AG04449 (cell line): ENCODE measurements at regions not wholly inside any gene's neighbourhood (a gene's known extent, or its start where the extent isn't known, plus 50 kb on each side); places are given as distances from the start of the nearest gene placed in this dataset.
"Not testable (repeated sequence)": the region's sequence is repeated elsewhere in the genome, so short reads cannot be mapped to it uniquely, and the experiment has no call there.

Experiments
- CTCF ChIA-PET: fragments of 350-600 bp; formaldehyde crosslinking; extraction: SDS; loops from one replicate; lab custom pipeline; 2021; ENCODE audit warnings: antibody characterized with exemption; lab: Yijun Ruan, JAX
- POLR2A ChIA-PET: fragments of 400-600, 350-600 bp; formaldehyde crosslinking; extraction: SDS; loops from one replicate; lab custom pipeline; 2020; ENCODE audit warnings: antibody characterized with exemption, inconsistent platforms; lab: Yijun Ruan, JAX
- DNase-seq: peaks from one replicate; pipeline ENCODE4 v3.0.0-alpha.2; 2010; ENCODE audit warnings: low read depth, low spot score
- H3K4me3 ChIP-seq: 2 replicates; pipeline ENCODE4 v1.5.1; 2011; ENCODE audit warnings: low read depth, mild to moderate bottlenecking, control low read depth, low read length
- CTCF ChIP-seq: IDR thresholded peaks from one replicate; pipeline ENCODE4 v1.5.1; 2011; ENCODE audit warnings: mild to moderate bottlenecking, moderate library complexity, low read length, control low read depth, inconsistent platforms; ENCODE audit not compliant: insufficient read depth; ENCODE audit errors: missing control alignments

GRCh38 chr19:28703400-28703956 is 509.5 kb downstream of the UQCRFS1 start:
- ChIA-PET POLR2A (no interaction called here), CTCF (no interaction called here)
- DNase-seq: no peak
- TF ChIP-seq CTCF: no peak
- no peak overlapping the region for H3K4me3 ChIP-seq

- no peak for TF ChIP-seq CTCF
- ChIA-PET CTCF (no interaction called here), POLR2A (no interaction called here)
- peak; percentile 28 for DNase-seq
- no peak overlapping the region for H3K4me3 ChIP-seq
Observed at GRCh38 chr19:28701491-28701890, 511.5 kb downstream of the UQCRFS1 start.

GRCh38 chr19:28700176-28700575 is 512.8 kb downstream of the UQCRFS1 start:
- POLR2A ChIA-PET: no interaction called here
- no peak overlapping the region for H3K4me3 ChIP-seq
- DNase-seq: no peak
- no peak for TF ChIP-seq CTCF
- CTCF ChIA-PET: interaction anchor here (0.9 to 1.3 kb wide), 2 partner anchors 9 to 67 kb away, joined by 3 read pairs; no protein-coding TSS in a partner anchor

GRCh38 chr19:28697308-28697707 is 515.6 kb downstream of the UQCRFS1 start:
- no peak overlapping the region for H3K4me3 ChIP-seq
- no peak for TF ChIP-seq CTCF
- ChIA-PET CTCF (no interaction called here), POLR2A (no interaction called here)
- no peak for DNase-seq

GRCh38 chr19:28694812-28695211 is 518.1 kb downstream of the UQCRFS1 start:
- no peak overlapping the region for H3K4me3 ChIP-seq
- no peak for DNase-seq
- TF ChIP-seq CTCF: no peak
- ChIA-PET CTCF (no interaction called here), POLR2A (no interaction called here)

- no peak overlapping the region for H3K4me3 ChIP-seq
- DNase-seq: no peak
- TF ChIP-seq CTCF: no peak
- ChIA-PET POLR2A (no interaction called here), CTCF (interaction anchor here (0.8 to 2.7 kb wide), 3 partner anchors 9 to 571 kb away, joined by 3 to 9 read pairs (median 3); no protein-coding TSS in a partner anchor)
Observed at GRCh38 chr19:28691683-28692082, 521.3 kb downstream of the UQCRFS1 start.

GRCh38 chr19:28689464-28689863 is 523.5 kb downstream of the UQCRFS1 start:
- DNase-seq, POLR2A ChIA-PET, CTCF ChIA-PET, H3K4me3 ChIP-seq: not testable (repeated sequence)
